Activated CD8-positive, alpha-beta memory T cell treated with anti-CD3 and anti-CD28 coated beads for 48 hours (primary cell): ENCODE measurements at regions not wholly inside any gene's neighbourhood (a gene's known extent, or its start where the extent isn't known, plus 50 kb on each side); places are given as distances from the start of the nearest gene placed in this dataset.

Experiments
- DNase-seq, 3 experiments: peaks; one replicate each; pipeline ENCODE4 v3.0.0-alpha.2; 2020; ENCODE audit warnings: low read depth in 2 of 3, low spot score in 2 of 3

- DNase-seq = no peak
These were observed 1668.9 kb upstream of the MIR17HG start for GRCh38 chr13:89678466-89679121.

GRCh38 chr13:89684896-89685295 lies 1662.6 kb upstream of the MIR17HG start:
- no peak for DNase-seq

GRCh38 chr13:89686171-89686570 lies 1661.3 kb upstream of the MIR17HG start:
- DNase-seq = no peak

- no peak for DNase-seq
These were observed 1660.4 kb upstream of the MIR17HG start for GRCh38 chr13:89687066-89687465.

- no peak for DNase-seq
These were observed 1658.6 kb upstream of the MIR17HG start for GRCh38 chr13:89688918-89689317.

- no peak for DNase-seq
These were observed 1653.0 kb upstream of the MIR17HG start for GRCh38 chr13:89694451-89694850.

GRCh38 chr13:89695343-89696257 lies 1651.9 kb upstream of the MIR17HG start:
- no peak for DNase-seq

- no peak for DNase-seq
These were observed 1645.6 kb upstream of the MIR17HG start for GRCh38 chr13:89701913-89702312.

- DNase-seq = no peak
These were observed 1643.4 kb upstream of the MIR17HG start for GRCh38 chr13:89704040-89704439.

- DNase-seq = no peak
These were observed 1639.5 kb upstream of the MIR17HG start for GRCh38 chr13:89708013-89708412.

GRCh38 chr13:89721216-89721615 lies 1626.3 kb upstream of the MIR17HG start:
- no peak for DNase-seq

- no peak for DNase-seq
These were observed 1620.6 kb upstream of the MIR17HG start for GRCh38 chr13:89726690-89727435.

GRCh38 chr13:89733829-89734228 lies 1613.7 kb upstream of the MIR17HG start:
- no peak for DNase-seq

GRCh38 chr13:89737051-89737450 lies 1610.4 kb upstream of the MIR17HG start:
- no peak for DNase-seq

- no peak for DNase-seq
These were observed 1609.4 kb upstream of the MIR17HG start for GRCh38 chr13:89738072-89738471.

- no peak for DNase-seq
These were observed 1606.3 kb upstream of the MIR17HG start for GRCh38 chr13:89740994-89741685.

GRCh38 chr13:89746554-89746953 lies 1600.9 kb upstream of the MIR17HG start:
- no peak for DNase-seq

GRCh38 chr13:89748716-89749115 lies 1598.8 kb upstream of the MIR17HG start:
- no peak for DNase-seq

- no peak for DNase-seq
These were observed 1597.6 kb upstream of the MIR17HG start for GRCh38 chr13:89749888-89750287.

- DNase-seq = no peak
These were observed 1597.1 kb upstream of the MIR17HG start for GRCh38 chr13:89750371-89750770.

- no peak for DNase-seq
These were observed 1596.0 kb upstream of the MIR17HG start for GRCh38 chr13:89751432-89751930.
